ENCODE measurements at regions not wholly inside any gene's neighbourhood (a gene's known extent, or its start where the extent isn't known, plus 50 kb on each side); places are given as distances from the start of the nearest gene placed in this dataset.

GRCh38 chr5:102589661-102590060 lies 90.9 kb upstream of the SLCO6A1 start:
- no peaks in the 10 kb centered on the region for H3K23me2 ChIP-seq (ENCODE audit: low read depth, low read length)
- CTCF ChIA-PET (ENCODE audit: partially characterized antibody) = interaction anchor here (0.6 to 1.1 kb wide), 3 partner anchors 27 to 634 kb away, joined by 3 read pairs; no protein-coding TSS in a partner anchor
- no peak overlapping the region for H4K91ac ChIP-seq (replicated peaks; ENCODE audit: insufficient read length, low read length)
- H3K14ac ChIP-seq (ENCODE audit: insufficient read length) = no peak overlapping the region
- 55% methylated on average over 2 of the region's 2 CpGs; no CpG with 5 or more reads in 1 of the 2 experiments for WGBS, 2 experiments (ENCODE audit: extremely low coverage in 1 of 2, insufficient coverage in 1 of 2, insufficient read length in 1 of 2, insufficient replicate concordance in 2 of 2, low coverage in 1 of 2, low lambda C conversion rate in 2 of 2, missing lambda C conversion rate in 1 of 2)
- no peak overlapping the region for H2BK20ac ChIP-seq (ENCODE audit: low read length)
- H3K36me3 ChIP-seq (ENCODE audit: control insufficient read depth in 2 of 4, insufficient read depth in 4 of 4, low read length in 3 of 4) = no peaks in the 10 kb centered on the region
- no peak overlapping the region for H3K4me2 ChIP-seq (ENCODE audit: insufficient read depth in 1 of 2, low read depth in 2 of 2, low read length in 2 of 2)
- peaks cover 0 to 4% of the 10 kb centered on the region in 2 experiments; a peak in 1 of 4 replicates for H3K9me3 ChIP-seq (ENCODE audit: insufficient read depth in 2 of 2, low read depth in 1 of 2, low read length in 1 of 2)
- no peak overlapping the region for H2BK5ac ChIP-seq (ENCODE audit: low read depth, low read length)
- H2BK15ac ChIP-seq (ENCODE audit: low read length) = no peak overlapping the region
- no peak overlapping the region for H2BK120ac ChIP-seq (replicated peaks; ENCODE audit: low read depth, low read length)
- DNase-seq (ENCODE audit: low read depth in 1 of 2, low spot score in 2 of 2) (no peak), FAIRE-seq (peak; percentile 68)
- H2BK12ac ChIP-seq (ENCODE audit: low read depth, low read length) = no peak overlapping the region
- no peak overlapping the region for H3K18ac ChIP-seq (ENCODE audit: extremely low read depth, low read length)
- POLR2A ChIA-PET (ENCODE audit: partially characterized antibody) = no interaction called here
- no peak overlapping the region for H3K56ac ChIP-seq (replicated peaks; ENCODE audit: insufficient read length, low read depth, low read length)
- no peaks in the 10 kb centered on the region for H3K79me2 ChIP-seq (ENCODE audit: control insufficient read depth in 1 of 2, insufficient read depth in 2 of 2, low read length in 2 of 2)
- H2AK5ac ChIP-seq (ENCODE audit: low read depth, low read length) = no peak overlapping the region
- H3K9ac ChIP-seq (replicated peaks in 1 of 4; ENCODE audit: extremely low read depth in 1 of 4, low read depth in 3 of 4, low read length in 3 of 4) = no peak overlapping the region
- H4K20me1 ChIP-seq (replicated peaks in 1 of 2; ENCODE audit: control insufficient read depth in 1 of 2, insufficient read depth in 2 of 2, low read length in 2 of 2) = no peaks in the 10 kb centered on the region
- H3K23ac ChIP-seq (ENCODE audit: insufficient read length) = no peak overlapping the region
- H3K79me1 ChIP-seq (ENCODE audit: low read depth, low read length) = no peaks in the 10 kb centered on the region
- no peak overlapping the region for H3K4ac ChIP-seq (replicated peaks; ENCODE audit: insufficient read length, low read depth, low read length)
- peak overlapping the region in 1 of 4 experiments; percentile 6; a peak in 1 of 8 replicates for H3K4me3 ChIP-seq (ENCODE audit: extremely low read depth in 1 of 4, insufficient read depth in 2 of 4, low read depth in 3 of 4, low read length in 4 of 4)
- no peak overlapping the region for H2AFZ ChIP-seq (ENCODE audit: low read length)
- no peak overlapping the region for H3K27ac ChIP-seq (ENCODE audit: low read depth, low read length)
- no peaks in the 10 kb centered on the region for H3K4me1 ChIP-seq (replicated peaks in 1 of 4; ENCODE audit: control insufficient read depth in 3 of 4, insufficient read depth in 4 of 4, low read length in 3 of 4)
- no peak overlapping the region for H4K5ac ChIP-seq (ENCODE audit: insufficient read length, low read depth, low read length)
- no peak overlapping the region for H4K8ac ChIP-seq (ENCODE audit: extremely low read depth, insufficient read depth, low read length)
- H3K27me3 ChIP-seq (replicated peaks in 1 of 4; ENCODE audit: control insufficient read depth in 3 of 4, extremely low read depth in 1 of 4, insufficient read depth in 3 of 4, low read length in 3 of 4) = no peaks in the 10 kb centered on the region
- TF ChIP-seq FOSL1 (IDR thresholded peaks at IDR 0.05; ENCODE audit: insufficient read depth, low read depth, low read length) (no peak), E2F6 (IDR thresholded peaks at IDR 0.05) (no peak), EGR1 (IDR thresholded peaks at IDR 0.05; ENCODE audit: borderline replicate concordance, low read depth, low read length) (no peak), SAP30 (IDR thresholded peaks at IDR 0.05; ENCODE audit: insufficient read depth, insufficient replicate concordance, low read length) (no peak), ATF3 (IDR thresholded peaks at IDR 0.05; ENCODE audit: insufficient read depth, low read depth, low read length) (no peak), RBBP5 (IDR thresholded peaks at IDR 0.05; ENCODE audit: borderline replicate concordance, low read depth, low read length) (no peak), ATF2 (IDR thresholded peaks at IDR 0.05; ENCODE audit: low read length) (no peak), TCF12 (IDR thresholded peaks at IDR 0.05; ENCODE audit: low read depth, low read length) (no peak), EP300 (IDR thresholded peaks at IDR 0.05; ENCODE audit: borderline replicate concordance in 1 of 2, low read depth in 2 of 2, low read length in 2 of 2) (no peak), GTF2F1 (IDR thresholded peaks at IDR 0.05; ENCODE audit: borderline replicate concordance, low read depth, low read length) (no peak), SP1 (IDR thresholded peaks at IDR 0.05; ENCODE audit: low read depth, low read length) (no peak)
